HCT116 (cell line): ENCODE measurements at regions not wholly inside any gene's neighbourhood (a gene's known extent, or its start where the extent isn't known, plus 50 kb on each side); places are given as distances from the start of the nearest gene placed in this dataset.

ENCODE experiments used
- ATAC-seq: fragments of 200-7000 bp; cut with Tn5 transposase; 2 replicates; pipeline ENCODE4 v1.9.1; 2020; ENCODE audit warnings: mild to moderate bottlenecking, moderate library complexity
- BruUV-seq: library from RNA; stranded (reverse); fragments of 400-500 nt; replicated peaks from 2 replicates; lab custom pipeline; 2021; lab: Mats Ljungman, UMichigan
- CTCF ChIA-PET: fragments of 300-600 bp; sonication (Branson Sonifier 250); formaldehyde crosslinking; loops from one replicate; lab custom pipeline; 2021; ENCODE audit warnings: antibody characterized with exemption; lab: Charles Lee
- POLR2A ChIA-PET: fragments of 300-600, 350-600 bp; sonication (Branson Sonifier 250); formaldehyde crosslinking; loops from one replicate; lab custom pipeline; 2021; ENCODE audit warnings: antibody characterized with exemption; lab: Charles Lee
- RAD21 ChIA-PET, 2 experiments: fragments of 300-600 bp; sonication (Branson Sonifier 250); formaldehyde crosslinking; loops; one replicate each; lab custom pipeline; 2023; ENCODE audit warnings: low total read pairs in 2 of 2; ENCODE audit not compliant: uncharacterized antibody in 2 of 2, unreplicated experiment in 2 of 2, low non-redundant PET in 1 of 2; lab: Charles Lee
- DNase-seq: peaks from one replicate; pipeline ENCODE4 v3.0.0-alpha.2; 2010; ENCODE audit warnings: low read depth, low spot score
- H2AFZ ChIP-seq: fragments of 200-600 bp; shearing (Covaris generic), sonication (generic); 2 replicates; pipeline ENCODE4 v1.6.1; 2017; ENCODE audit warnings: low read depth, mixed run types, mixed read lengths, antibody characterized with exemption, low read length; ENCODE audit not compliant: poor library complexity, severe bottlenecking
- H3K27ac ChIP-seq: 2 replicates; pipeline ENCODE4 v1.5.1; 2012; ENCODE audit warnings: low read depth, low read length
- H3K27me3 ChIP-seq: fragments of 200-600 bp; sonication (generic); 2 replicates; pipeline ENCODE4 v1.6.1; 2016; ENCODE audit warnings: mixed run types, low read length, mixed read lengths; ENCODE audit not compliant: insufficient read depth
- H3K36me3 ChIP-seq, 2 experiments: fragments of 200-500 bp in 1 of 2; fragments of 200-600 bp in 1 of 2; sonication (Bioruptor generic) in 1 of 2; sonication (generic) in 1 of 2; 2 replicates each; pipeline versions ENCODE4 v1.5.1 to v1.6.1; 2014 to 2016; ENCODE audit warnings: low read length in 2 of 2, inconsistent platforms in 1 of 2, mixed read lengths in 1 of 2, mixed run types in 1 of 2; ENCODE audit not compliant: insufficient read depth in 2 of 2, control insufficient read depth in 1 of 2
- H3K4me1 ChIP-seq, 2 experiments: fragments of 200-600 bp in 1 of 2; sonication (generic) in 1 of 2; 2 replicates each; pipeline versions ENCODE4 v1.5.1 to v1.6.1; 2012 to 2017; ENCODE audit warnings: low read length in 2 of 2, inconsistent platforms in 1 of 2, mild to moderate bottlenecking in 1 of 2, mixed read lengths in 1 of 2, mixed run types in 1 of 2, moderate library complexity in 1 of 2; ENCODE audit not compliant: insufficient read depth in 2 of 2, control insufficient read depth in 1 of 2
- H3K4me2 ChIP-seq: fragments of 200-600 bp; sonication (generic); 2 replicates; pipeline ENCODE4 v1.6.1; 2017; ENCODE audit warnings: mixed run types, low read length, mixed read lengths
- H3K4me3 ChIP-seq, 2 experiments: fragments of 200-600 bp in 1 of 2; sonication (generic) in 1 of 2; replicated peaks in 1 of 2; 2 replicates each; pipeline ENCODE4 v1.5.1; 2011 to 2016; ENCODE audit warnings: low read length in 2 of 2, control low read depth in 1 of 2, low read depth in 1 of 2, mild to moderate bottlenecking in 1 of 2, mixed read lengths in 1 of 2, mixed run types in 1 of 2
- H3K79me2 ChIP-seq: fragments of 200-600 bp; sonication (generic); 2 replicates; pipeline ENCODE4 v1.6.1; 2017; ENCODE audit warnings: mild to moderate bottlenecking, mixed run types, low read length, moderate library complexity, mixed read lengths; ENCODE audit not compliant: insufficient read depth
- H3K9ac ChIP-seq: fragments of 200-600 bp; sonication (generic); 2 replicates; pipeline ENCODE4 v1.6.1; 2016; ENCODE audit warnings: low read length, mixed read lengths
- H3K9me2 ChIP-seq: fragments of 200-600 bp; sonication (generic), shearing (Covaris generic); 2 replicates; pipeline ENCODE4 v1.6.1; 2017; ENCODE audit warnings: mixed run types, mild to moderate bottlenecking, moderate library complexity; ENCODE audit not compliant: insufficient read depth
- H3K9me3 ChIP-seq, 2 experiments: fragments of 200-500 bp in 1 of 2; fragments of 200-600 bp in 1 of 2; sonication (Bioruptor generic) in 1 of 2; sonication (generic) in 1 of 2; 2 replicates each; pipeline ENCODE4 v1.6.1; 2014 to 2017; ENCODE audit warnings: low read length in 2 of 2, mixed read lengths in 2 of 2, inconsistent platforms in 1 of 2, low read depth in 1 of 2, mild to moderate bottlenecking in 1 of 2, mixed run types in 1 of 2, moderate library complexity in 1 of 2; ENCODE audit not compliant: control insufficient read depth in 1 of 2, insufficient read depth in 1 of 2
- H4K20me1 ChIP-seq: fragments of 200-600 bp; sonication (generic), shearing (Covaris generic); 2 replicates; pipeline ENCODE4 v1.6.1; 2017; ENCODE audit warnings: mixed run types, mild to moderate bottlenecking, moderate library complexity; ENCODE audit not compliant: insufficient read depth
- CBX3 ChIP-seq: IDR thresholded peaks from 2 replicates; pipeline ENCODE4 v1.6.1; 2012; ENCODE audit warnings: low read depth
- CEBPB ChIP-seq: IDR thresholded peaks from 2 replicates; pipeline ENCODE4 v1.6.1; 2012; ENCODE audit warnings: low read depth
- FOSL1 ChIP-seq: IDR thresholded peaks from 2 replicates; pipeline ENCODE4 v1.6.1; 2012; ENCODE audit warnings: low read depth
- JUND ChIP-seq: IDR thresholded peaks from 2 replicates; pipeline ENCODE4 v1.6.1; 2012
- POLR2A ChIP-seq: IDR thresholded peaks from 2 replicates; pipeline ENCODE4 v1.7.0; 2011; ENCODE audit warnings: borderline replicate concordance; ENCODE audit not compliant: insufficient read depth, insufficient read length; ENCODE audit errors: extremely low read depth
- POLR2AphosphoS5 ChIP-seq: IDR thresholded peaks from 2 replicates; pipeline ENCODE4 v1.6.1; 2011; ENCODE audit warnings: mild to moderate bottlenecking, low read depth, low read length, moderate library complexity
- RAD21 ChIP-seq: IDR thresholded peaks from 2 replicates; pipeline ENCODE4 v1.6.1; 2012; ENCODE audit warnings: low read depth, mild to moderate bottlenecking
- SIN3A ChIP-seq: IDR thresholded peaks from 2 replicates; pipeline ENCODE4 v1.6.1; 2012; ENCODE audit warnings: low read depth
- YY1 ChIP-seq: IDR thresholded peaks from 2 replicates; pipeline ENCODE4 v1.6.1; 2011; ENCODE audit warnings: low read length, low read depth, moderate library complexity, mild to moderate bottlenecking; ENCODE audit not compliant: insufficient replicate concordance; ENCODE audit errors: extremely low read depth
- ZFX ChIP-seq: fragments of 450-650 bp; IDR thresholded peaks from 2 replicates; pipeline ENCODE4 v1.6.1; 2017
- ZNF274 ChIP-seq: fragments of 200-500 bp; sonication (Bioruptor generic); IDR thresholded peaks from 2 replicates; pipeline ENCODE4 v1.6.1; 2014; ENCODE audit warnings: mild to moderate bottlenecking, low read depth, low read length, inconsistent platforms
- intact Hi-C: fragments of 100-400 bp; cut with micrococcal nuclease; formaldehyde crosslinking; loops from 2 replicates; pipeline ENCODE4 v1.10.0; 2022
- TF ChIP-seq, protein P1 (sequence below): IDR thresholded peaks from 2 replicates; pipeline ENCODE4 v1.6.1; 2012
- TF ChIP-seq, protein P2 (sequence below): IDR thresholded peaks from 2 replicates; pipeline ENCODE4 v1.6.1; 2012

- ChIA-PET CTCF (no interaction called here), RAD21 (no interaction called here), POLR2A (no interaction called here)
- Histone ChIP-seq H4K20me1 (no peaks in the 10 kb centered on the region), H3K9ac (no peak overlapping the region), H3K4me1 (no peaks in the 10 kb centered on the region), H3K36me3 (no peaks in the 10 kb centered on the region), H3K4me3 (no peak overlapping the region), H3K4me2 (no peak overlapping the region), H3K79me2 (no peaks in the 10 kb centered on the region), H3K9me3 (no peaks in the 10 kb centered on the region), H3K27me3 (no peaks in the 10 kb centered on the region), H3K27ac (no peak overlapping the region), H2AFZ (no peak overlapping the region), H3K9me2 (no peaks in the 10 kb centered on the region)
- no peak for TF ChIP-seq SIN3A
- no peak for TF ChIP-seq CEBPB
- no peak for TF ChIP-seq POLR2A
- no peak for TF ChIP-seq POLR2AphosphoS5
- intact Hi-C loops = no loop called here
- DNase-seq (no peak), ATAC-seq (no peak)
- no TSS peak for BruUV-seq
Measured at GRCh38 chrY:8591821-8592516, 745.3 kb upstream of the TSPY4 start.

- Histone ChIP-seq H4K20me1 (no peaks in the 10 kb centered on the region), H3K9ac (no peak overlapping the region), H3K4me3 (no peak overlapping the region), H3K36me3 (no peaks in the 10 kb centered on the region), H3K4me2 (no peak overlapping the region), H2AFZ (no peak overlapping the region), H3K27ac (no peak overlapping the region), H3K9me2 (no peaks in the 10 kb centered on the region), H3K4me1 (no peaks in the 10 kb centered on the region), H3K9me3 (no peaks in the 10 kb centered on the region), H3K79me2 (no peaks in the 10 kb centered on the region), H3K27me3 (no peaks in the 10 kb centered on the region)
- intact Hi-C loops = no loop called here
- BruUV-seq = no TSS peak
- POLR2A ChIA-PET = no interaction called here
- CTCF ChIA-PET = no interaction called here
- RAD21 ChIA-PET = no interaction called here
- TF ChIP-seq, protein P1, sequence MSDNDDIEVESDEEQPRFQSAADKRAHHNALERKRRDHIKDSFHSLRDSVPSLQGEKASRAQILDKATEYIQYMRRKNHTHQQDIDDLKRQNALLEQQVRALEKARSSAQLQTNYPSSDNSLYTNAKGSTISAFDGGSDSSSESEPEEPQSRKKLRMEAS = no peak
- TF ChIP-seq FOSL1 (no peak), POLR2AphosphoS5 (no peak), RAD21 (no peak), POLR2A (no peak), CBX3 (no peak), ZNF274 (no peak), JUND (no peak), SIN3A (no peak), ZFX (no peak), YY1 (no peak)
- TF ChIP-seq, protein P2, sequence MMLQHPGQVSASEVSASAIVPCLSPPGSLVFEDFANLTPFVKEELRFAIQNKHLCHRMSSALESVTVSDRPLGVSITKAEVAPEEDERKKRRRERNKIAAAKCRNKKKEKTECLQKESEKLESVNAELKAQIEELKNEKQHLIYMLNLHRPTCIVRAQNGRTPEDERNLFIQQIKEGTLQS = no peak
- DNase-seq (no peak), ATAC-seq (no peak)
Measured at GRCh38 chrY:8594657-8595056, 742.6 kb upstream of the TSPY4 start.
